H9 (cell line): ENCODE measurements at regions not wholly inside any gene's neighbourhood (a gene's known extent, or its start where the extent isn't known, plus 50 kb on each side); places are given as distances from the start of the nearest gene placed in this dataset.

Experiments used
- DNase-seq: peaks from one replicate; pipeline ENCODE4 v3.0.0-alpha.2; 2017
- H2AFZ ChIP-seq: one replicate; pipeline ENCODE4 v1.6.1; 2013; ENCODE audit warnings: mild to moderate bottlenecking, low read length, control low read depth, moderate library complexity
- H2AK5ac ChIP-seq: 2 replicates; pipeline ENCODE4 v1.6.1; 2013; ENCODE audit warnings: low read length, control low read depth, mixed read lengths; ENCODE audit not compliant: insufficient read length
- H2BK120ac ChIP-seq: one replicate; pipeline ENCODE4 v1.6.1; 2013; ENCODE audit warnings: low read depth, mild to moderate bottlenecking, low read length, control low read depth, inconsistent platforms; ENCODE audit not compliant: poor library complexity, severe bottlenecking
- H2BK12ac ChIP-seq: 2 replicates; pipeline ENCODE4 v1.6.1; 2013; ENCODE audit warnings: low read length, control low read depth, mixed read lengths, low read depth; ENCODE audit not compliant: insufficient read length
- H2BK15ac ChIP-seq: 2 replicates; pipeline ENCODE4 v1.6.1; 2013; ENCODE audit warnings: low read depth, low read length, control low read depth
- H2BK20ac ChIP-seq: one replicate; pipeline ENCODE4 v1.6.1; 2013; ENCODE audit warnings: low read depth, mild to moderate bottlenecking, low read length, control low read depth, inconsistent platforms; ENCODE audit not compliant: poor library complexity, severe bottlenecking
- H2BK5ac ChIP-seq: 2 replicates; pipeline ENCODE4 v1.6.1; 2013; ENCODE audit warnings: low read length, control low read depth, mixed read lengths; ENCODE audit not compliant: insufficient read length
- H3K14ac ChIP-seq: 2 replicates; pipeline ENCODE4 v1.6.1; 2013; ENCODE audit warnings: low read length, control low read depth; ENCODE audit not compliant: insufficient read depth
- H3K18ac ChIP-seq: 2 replicates; pipeline ENCODE4 v1.6.1; 2013; ENCODE audit warnings: low read depth, mild to moderate bottlenecking, mixed read lengths, low read length, control low read depth; ENCODE audit not compliant: insufficient read length
- H3K23ac ChIP-seq: 2 replicates; pipeline ENCODE4 v1.6.1; 2013; ENCODE audit warnings: low read length, control low read depth, mixed read lengths, low read depth; ENCODE audit not compliant: insufficient read length
- H3K23me2 ChIP-seq: 2 replicates; pipeline ENCODE4 v1.6.1; 2013; ENCODE audit warnings: low read depth, mild to moderate bottlenecking, mixed read lengths, low read length, control low read depth; ENCODE audit not compliant: insufficient read length, poor library complexity, severe bottlenecking
- H3K27ac ChIP-seq: 2 replicates; pipeline ENCODE4 v1.5.1; 2013; ENCODE audit warnings: low read length, control low read depth, mixed read lengths, low read depth; ENCODE audit not compliant: insufficient read length
- H3K27me3 ChIP-seq: 2 replicates; pipeline ENCODE4 v1.6.1; 2013; ENCODE audit warnings: low read length, control low read depth, inconsistent platforms; ENCODE audit not compliant: insufficient read depth
- H3K4ac ChIP-seq: 2 replicates; pipeline ENCODE4 v1.6.1; 2013; ENCODE audit warnings: low read depth, mild to moderate bottlenecking, control low read depth, inconsistent platforms, low read length, moderate library complexity
- H3K4me1 ChIP-seq: 2 replicates; pipeline ENCODE4 v1.6.1; 2013; ENCODE audit warnings: low read length, control low read depth, inconsistent platforms; ENCODE audit not compliant: insufficient read depth
- H3K4me2 ChIP-seq: 2 replicates; pipeline ENCODE4 v1.6.1; 2013; ENCODE audit warnings: low read length, control low read depth, mixed read lengths; ENCODE audit not compliant: insufficient read length, insufficient read depth
- H3K56ac ChIP-seq: 2 replicates; pipeline ENCODE4 v1.6.1; 2013; ENCODE audit warnings: low read depth, mild to moderate bottlenecking, mixed read lengths, low read length, control low read depth; ENCODE audit not compliant: insufficient read length
- H3K79me1 ChIP-seq: 2 replicates; pipeline ENCODE4 v1.6.1; 2013; ENCODE audit warnings: low read depth, mild to moderate bottlenecking, moderate library complexity, low read length, control low read depth, inconsistent platforms; ENCODE audit not compliant: insufficient read depth, poor library complexity, severe bottlenecking
- H3K79me2 ChIP-seq: 2 replicates; pipeline ENCODE4 v1.6.1; 2013; ENCODE audit warnings: low read length, control low read depth, inconsistent platforms; ENCODE audit not compliant: insufficient read depth
- H3K9ac ChIP-seq: 2 replicates; pipeline ENCODE4 v1.6.1; 2013; ENCODE audit warnings: low read length, control low read depth, mixed read lengths; ENCODE audit not compliant: insufficient read length; ENCODE audit errors: extremely low read depth
- H3K9me3 ChIP-seq: one replicate; pipeline ENCODE4 v1.6.1; 2013; ENCODE audit warnings: low read depth, low read length, inconsistent platforms; ENCODE audit not compliant: control insufficient read depth
- H3T11ph ChIP-seq: one replicate; pipeline ENCODE4 v1.6.1; 2013; ENCODE audit warnings: mild to moderate bottlenecking, low read length, control low read depth, inconsistent platforms
- H4K20me1 ChIP-seq: one replicate; pipeline ENCODE4 v1.6.1; 2013; ENCODE audit not compliant: control insufficient read depth, insufficient read length, insufficient read depth
- H4K5ac ChIP-seq: 2 replicates; pipeline ENCODE4 v1.6.1; 2013; ENCODE audit warnings: low read depth, mild to moderate bottlenecking, mixed read lengths, low read length, control low read depth; ENCODE audit not compliant: insufficient read length
- H4K8ac ChIP-seq: replicated peaks from 2 replicates; pipeline ENCODE4 v1.6.1; 2013; ENCODE audit warnings: low read length, control low read depth, mixed read lengths, low read depth; ENCODE audit not compliant: insufficient read length
- H4K91ac ChIP-seq: 2 replicates; pipeline ENCODE4 v1.6.1; 2013; ENCODE audit warnings: low read depth, mild to moderate bottlenecking, moderate library complexity, mixed read lengths, low read length, control low read depth; ENCODE audit not compliant: insufficient read length
- H3K27ac Mint-ChIP-seq, 3 experiments: 2 replicates in 2 of 3; 3 replicates in 1 of 3; pipeline ENCODE4 v1.8.0; 2020 to 2021; ENCODE audit warnings: mixed read lengths in 3 of 3, mild to moderate bottlenecking in 1 of 3, moderate library complexity in 1 of 3
- H3K27me3 Mint-ChIP-seq: 2 replicates; pipeline ENCODE4 v1.8.0; 2021; ENCODE audit warnings: low read depth, mild to moderate bottlenecking, moderate library complexity, mixed read lengths
- H3K36me3 Mint-ChIP-seq, 3 experiments: 2 replicates in 2 of 3; 3 replicates in 1 of 3; pipeline ENCODE4 v1.8.0; 2020 to 2021; ENCODE audit warnings: low read depth in 3 of 3, mixed read lengths in 3 of 3; ENCODE audit not compliant: insufficient read depth in 1 of 3
- H3K4me1 Mint-ChIP-seq, 2 experiments: 2 replicates each; pipeline ENCODE4 v1.8.0; 2020; ENCODE audit warnings: mixed read lengths in 2 of 2
- H3K4me3 Mint-ChIP-seq, 2 experiments: 2 replicates in 1 of 2; 3 replicates in 1 of 2; pipeline ENCODE4 v1.8.0; 2020 to 2021; ENCODE audit warnings: mild to moderate bottlenecking in 2 of 2, mixed read lengths in 2 of 2, moderate library complexity in 1 of 2
- H3K9me3 Mint-ChIP-seq, 2 experiments: 2 replicates in 1 of 2; 3 replicates in 1 of 2; pipeline ENCODE4 v1.8.0; 2020; ENCODE audit warnings: mild to moderate bottlenecking in 2 of 2, mixed read lengths in 2 of 2, moderate library complexity in 1 of 2
- CTCF ChIP-seq: fragments of 200-600 bp; sonication (generic); conservative IDR thresholded peaks from 3 replicates; pipeline ENCODE4 v1.8.0; 2021; ENCODE audit warnings: antibody characterized with exemption, mild to moderate bottlenecking
- WGBS: extraction: QIAGEN DNeasy Blood & Tissue Kit; methylation state at CpG from one replicate; pipeline ENCODE4 v1.1.7; 2013; ENCODE audit warnings: missing lambda C conversion rate, low lambda C conversion rate, mixed read lengths; ENCODE audit not compliant: insufficient read length; ENCODE audit errors: extremely low coverage; 5-methylcytosine and 5-hydroxymethylcytosine counted together

- no peak for DNase-seq
- Mint-ChIP-seq H3K27ac (no peak overlapping the region), H3K27me3 (no peaks in the 10 kb centered on the region; the same call in none of the 2 replicates), H3K9me3 (no peaks in the 10 kb centered on the region), H3K36me3 (no peaks in the 10 kb centered on the region), H3K4me3 (no peak overlapping the region), H3K4me1 (peaks cover 21 to 24% of the 10 kb centered on the region in 2 experiments)
- Histone ChIP-seq H2BK5ac (no peak overlapping the region), H3K79me1 (no peaks in the 10 kb centered on the region), H3K18ac (no peak overlapping the region), H3K23ac (no peak overlapping the region), H2BK20ac (no peak overlapping the region), H4K91ac (no peak overlapping the region), H2AK5ac (no peak overlapping the region), H3K56ac (no peak overlapping the region), H2AFZ (no peak overlapping the region), H4K5ac (no peak overlapping the region), H4K20me1 (no peaks in the 10 kb centered on the region), H2BK15ac (no peak overlapping the region), H3K14ac (no peak overlapping the region), H3K4me1 (no peaks in the 10 kb centered on the region), H2BK120ac (no peak overlapping the region), H2BK12ac (no peak overlapping the region), H3K9me3 (no peaks in the 10 kb centered on the region), H3K4me2 (no peak overlapping the region), H3K79me2 (no peaks in the 10 kb centered on the region), H3T11ph (no peak overlapping the region), H3K27ac (no peak overlapping the region), H3K4ac (no peak overlapping the region), H3K9ac (no peak overlapping the region), H4K8ac (no peak overlapping the region), H3K23me2 (no peaks in the 10 kb centered on the region), H3K27me3 (no peaks in the 10 kb centered on the region)
- WGBS = no CpG with 5 or more reads among the region's 4 CpGs
- TF ChIP-seq CTCF = no peak
Observed at GRCh38 chr17:71821511-71821910, 299.3 kb upstream of the SOX9 start.
